ENCODE measurements at regions not wholly inside any gene's neighbourhood (a gene's known extent, or its start where the extent isn't known, plus 50 kb on each side); places are given as distances from the start of the nearest gene placed in this dataset.

DNA sequence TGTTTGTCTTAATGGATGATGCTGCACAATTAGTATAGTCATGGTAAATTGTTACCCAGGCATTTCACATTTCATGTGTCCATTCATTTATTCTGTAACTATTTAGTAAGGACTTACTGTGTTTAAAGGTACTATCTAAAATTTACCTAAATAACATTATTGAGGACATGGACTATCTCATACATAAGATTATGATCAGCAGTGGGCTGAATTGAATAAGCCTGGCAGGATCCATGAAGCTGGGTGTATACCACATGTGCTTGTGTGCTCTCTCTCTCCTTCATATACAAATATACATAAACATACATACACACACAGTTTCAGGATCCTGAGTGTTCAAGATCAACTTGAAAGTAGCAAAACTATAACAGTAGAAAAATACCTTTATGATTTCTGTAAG is 595.4 kb downstream of the EPM2A start:
- no peak overlapping the region for H2AK5ac ChIP-seq (ENCODE audit: low read length)
- H3K4me2 ChIP-seq (ENCODE audit: low read length) = no peak overlapping the region
- H3K23ac ChIP-seq (ENCODE audit: low read length) = no peak overlapping the region
- H3K36me3 ChIP-seq (ENCODE audit: control insufficient read depth, insufficient read depth, low read length) = no peaks in the 10 kb centered on the region
- H3K4me1 ChIP-seq (ENCODE audit: control insufficient read depth, low read depth, low read length) = no peaks in the 10 kb centered on the region
- H3K9ac ChIP-seq (ENCODE audit: low read length) = no peak overlapping the region
- H4K8ac ChIP-seq (ENCODE audit: low read depth, low read length) = no peak overlapping the region
- no peak overlapping the region for H2BK5ac ChIP-seq (ENCODE audit: low read length)
- DNase-seq = no peak
- no peak overlapping the region for H3K56ac ChIP-seq (ENCODE audit: low read length)
- no peak overlapping the region for H2BK120ac ChIP-seq (ENCODE audit: low read depth, low read length)
- H3K18ac ChIP-seq (ENCODE audit: low read length) = no peak overlapping the region
- H3K79me2 ChIP-seq (ENCODE audit: control insufficient read depth, insufficient read depth, low read length) = no peaks in the 10 kb centered on the region
- H3K4me3 ChIP-seq (ENCODE audit: low read length) = no peak overlapping the region
- H3K4ac ChIP-seq (ENCODE audit: low read depth, low read length) = no peak overlapping the region
- no peaks in the 10 kb centered on the region for H3K79me1 ChIP-seq (ENCODE audit: low read length)
- no peak overlapping the region for H4K5ac ChIP-seq (ENCODE audit: low read length)
- no peaks in the 10 kb centered on the region for H3K27me3 ChIP-seq (ENCODE audit: insufficient read depth, low read length, poor library complexity)
- H3K27ac ChIP-seq (ENCODE audit: low read depth, low read length) = no peak overlapping the region
- no peak overlapping the region for H2BK15ac ChIP-seq (replicated peaks; ENCODE audit: low read depth)

DNA sequence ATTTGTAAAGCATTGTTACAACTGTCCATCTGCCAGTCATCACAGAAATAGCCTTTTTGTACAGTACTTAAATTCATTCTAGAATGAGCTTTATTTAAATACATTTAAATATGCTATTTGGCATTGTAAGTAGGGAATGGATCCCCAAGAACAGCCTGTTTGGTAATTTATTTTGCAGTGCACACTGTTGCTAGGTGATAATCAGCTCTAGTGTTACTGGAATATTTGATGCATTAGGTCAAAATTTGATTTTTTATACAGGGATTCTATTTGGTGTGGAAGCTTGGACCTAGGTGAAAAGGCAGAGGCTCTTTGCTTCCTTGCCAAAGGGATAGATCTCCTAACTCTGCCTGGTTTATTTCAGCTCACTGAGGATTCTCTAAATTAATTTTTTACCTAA is 593.7 kb downstream of the EPM2A start:
- Histone ChIP-seq H2AK5ac (ENCODE audit: low read length) (no peak overlapping the region), H4K5ac (ENCODE audit: low read length) (no peak overlapping the region), H3K4me1 (ENCODE audit: control insufficient read depth, low read depth, low read length) (no peaks in the 10 kb centered on the region), H3K4me3 (ENCODE audit: low read length) (no peak overlapping the region), H3K36me3 (ENCODE audit: control insufficient read depth, insufficient read depth, low read length) (no peaks in the 10 kb centered on the region), H3K23ac (ENCODE audit: low read length) (no peak overlapping the region), H2BK15ac (replicated peaks; ENCODE audit: low read depth) (no peak overlapping the region), H3K27ac (ENCODE audit: low read depth, low read length) (no peak overlapping the region), H2BK120ac (ENCODE audit: low read depth, low read length) (no peak overlapping the region), H3K27me3 (ENCODE audit: insufficient read depth, low read length, poor library complexity) (no peaks in the 10 kb centered on the region), H3K4ac (ENCODE audit: low read depth, low read length) (no peak overlapping the region), H3K18ac (ENCODE audit: low read length) (no peak overlapping the region), H3K79me1 (ENCODE audit: low read length) (no peaks in the 10 kb centered on the region), H3K56ac (ENCODE audit: low read length) (no peak overlapping the region), H2BK5ac (ENCODE audit: low read length) (no peak overlapping the region), H3K79me2 (ENCODE audit: control insufficient read depth, insufficient read depth, low read length) (no peaks in the 10 kb centered on the region), H3K9ac (ENCODE audit: low read length) (no peak overlapping the region), H4K8ac (ENCODE audit: low read depth, low read length) (no peak overlapping the region), H3K4me2 (ENCODE audit: low read length) (no peak overlapping the region)
- DNase-seq = no peak

DNA sequence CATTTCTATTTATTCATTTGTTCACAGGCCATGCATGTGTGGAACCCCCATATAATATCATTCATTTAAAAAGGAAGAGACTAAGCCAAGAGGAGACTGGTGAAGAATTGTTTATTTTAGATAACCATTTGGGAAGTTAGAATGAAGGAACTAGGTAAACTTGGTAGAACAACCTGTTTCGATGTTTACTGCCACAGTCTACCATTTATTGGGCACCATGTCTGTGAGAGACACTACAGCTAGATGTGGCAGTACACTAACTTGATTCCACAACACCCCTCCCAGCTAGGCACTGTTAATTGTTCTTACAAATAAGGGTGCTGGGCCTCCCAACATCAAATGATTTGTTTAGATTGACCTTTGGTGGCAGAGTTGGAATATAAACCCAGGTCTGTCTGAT is 592.4 kb downstream of the EPM2A start:
- H3K4ac ChIP-seq (ENCODE audit: low read depth, low read length) = no peak overlapping the region
- H3K23ac ChIP-seq (ENCODE audit: low read length) = no peak overlapping the region
- no peaks in the 10 kb centered on the region for H3K79me1 ChIP-seq (ENCODE audit: low read length)
- H3K56ac ChIP-seq (ENCODE audit: low read length) = no peak overlapping the region
- no peak overlapping the region for H2BK15ac ChIP-seq (replicated peaks; ENCODE audit: low read depth)
- H3K27me3 ChIP-seq (ENCODE audit: insufficient read depth, low read length, poor library complexity) = no peaks in the 10 kb centered on the region
- H3K18ac ChIP-seq (ENCODE audit: low read length) = no peak overlapping the region
- no peak overlapping the region for H4K5ac ChIP-seq (ENCODE audit: low read length)
- no peak overlapping the region for H2BK5ac ChIP-seq (ENCODE audit: low read length)
- H3K36me3 ChIP-seq (ENCODE audit: control insufficient read depth, insufficient read depth, low read length) = no peaks in the 10 kb centered on the region
- no peak overlapping the region for H3K4me2 ChIP-seq (ENCODE audit: low read length)
- no peak for DNase-seq
- no peaks in the 10 kb centered on the region for H3K4me1 ChIP-seq (ENCODE audit: control insufficient read depth, low read depth, low read length)
- WGBS (ENCODE audit: extremely low coverage, insufficient coverage, low lambda C conversion rate) = no CpG with 5 or more reads among the region's 1 CpG
- H3K79me2 ChIP-seq (ENCODE audit: control insufficient read depth, insufficient read depth, low read length) = no peaks in the 10 kb centered on the region
- H2AK5ac ChIP-seq (ENCODE audit: low read length) = no peak overlapping the region
- H3K27ac ChIP-seq (ENCODE audit: low read depth, low read length) = no peak overlapping the region
- no peak overlapping the region for H3K4me3 ChIP-seq (ENCODE audit: low read length)
- no peak overlapping the region for H2BK120ac ChIP-seq (ENCODE audit: low read depth, low read length)
- H3K9ac ChIP-seq (ENCODE audit: low read length) = no peak overlapping the region
- no peak overlapping the region for H4K8ac ChIP-seq (ENCODE audit: low read depth, low read length)

DNA sequence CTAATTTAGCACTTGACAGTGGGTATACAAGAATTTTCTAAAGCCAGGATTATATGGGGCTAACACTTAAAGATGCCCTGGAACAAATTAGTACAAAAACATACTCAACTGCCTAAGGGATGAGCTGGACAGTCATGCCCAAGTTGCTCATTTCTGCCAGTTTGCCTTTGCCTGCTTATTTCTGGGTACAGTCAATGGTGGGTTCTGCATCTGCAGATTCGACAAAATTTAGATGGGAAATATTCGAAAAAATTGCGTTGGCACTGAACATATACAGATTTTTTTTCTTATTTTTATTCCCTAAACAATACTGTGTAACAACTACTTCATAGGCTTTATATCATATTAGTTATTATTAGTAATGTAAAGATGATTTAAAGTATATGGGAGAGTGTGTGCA is 591.9 kb downstream of the EPM2A start:
- H3K56ac ChIP-seq (ENCODE audit: low read length) = no peak overlapping the region
- no peak overlapping the region for H3K9ac ChIP-seq (ENCODE audit: low read length)
- H2AK5ac ChIP-seq (ENCODE audit: low read length) = no peak overlapping the region
- no peak overlapping the region for H4K5ac ChIP-seq (ENCODE audit: low read length)
- H3K4me1 ChIP-seq (ENCODE audit: control insufficient read depth, low read depth, low read length) = no peaks in the 10 kb centered on the region
- no peak overlapping the region for H3K4me2 ChIP-seq (ENCODE audit: low read length)
- no peaks in the 10 kb centered on the region for H3K79me2 ChIP-seq (ENCODE audit: control insufficient read depth, insufficient read depth, low read length)
- no peak overlapping the region for H2BK15ac ChIP-seq (replicated peaks; ENCODE audit: low read depth)
- H3K4ac ChIP-seq (ENCODE audit: low read depth, low read length) = no peak overlapping the region
- no peaks in the 10 kb centered on the region for H3K36me3 ChIP-seq (ENCODE audit: control insufficient read depth, insufficient read depth, low read length)
- H3K18ac ChIP-seq (ENCODE audit: low read length) = no peak overlapping the region
- no peak overlapping the region for H3K4me3 ChIP-seq (ENCODE audit: low read length)
- no peaks in the 10 kb centered on the region for H3K79me1 ChIP-seq (ENCODE audit: low read length)
- no peak for DNase-seq
- no peak overlapping the region for H2BK120ac ChIP-seq (ENCODE audit: low read depth, low read length)
- H3K23ac ChIP-seq (ENCODE audit: low read length) = no peak overlapping the region
- no peaks in the 10 kb centered on the region for H3K27me3 ChIP-seq (ENCODE audit: insufficient read depth, low read length, poor library complexity)
- no peak overlapping the region for H4K8ac ChIP-seq (ENCODE audit: low read depth, low read length)
- no CpG with 5 or more reads among the region's 3 CpGs for WGBS (ENCODE audit: extremely low coverage, insufficient coverage, low lambda C conversion rate)
- no peak overlapping the region for H2BK5ac ChIP-seq (ENCODE audit: low read length)
- H3K27ac ChIP-seq (ENCODE audit: low read depth, low read length) = no peak overlapping the region

DNA sequence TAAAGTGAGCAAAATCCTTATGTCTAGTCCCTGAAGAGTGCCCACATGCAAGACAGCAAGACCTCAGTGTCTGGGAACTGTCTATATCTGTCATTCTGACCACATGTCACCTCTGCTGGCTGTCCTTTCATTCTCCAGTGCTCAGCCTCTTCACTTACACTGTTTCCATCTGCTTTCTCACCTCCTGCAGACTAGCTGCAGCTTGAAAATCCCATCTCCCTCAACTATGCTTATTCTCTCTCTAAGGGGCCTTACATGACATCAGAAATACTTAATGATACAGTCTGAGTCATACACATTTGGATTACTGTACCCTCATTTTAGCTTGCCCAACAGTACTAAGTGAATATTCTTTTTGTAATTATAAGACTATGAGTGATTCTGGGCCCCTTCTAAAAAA is 587.8 kb downstream of the EPM2A start:
- H3K23ac ChIP-seq (ENCODE audit: low read length) = no peak overlapping the region
- no peak overlapping the region for H2BK5ac ChIP-seq (ENCODE audit: low read length)
- H3K36me3 ChIP-seq (ENCODE audit: control insufficient read depth, insufficient read depth, low read length) = no peaks in the 10 kb centered on the region
- H2BK120ac ChIP-seq (ENCODE audit: low read depth, low read length) = no peak overlapping the region
- no peak overlapping the region for H3K9ac ChIP-seq (ENCODE audit: low read length)
- H3K27ac ChIP-seq (ENCODE audit: low read depth, low read length) = no peak overlapping the region
- H3K18ac ChIP-seq (ENCODE audit: low read length) = no peak overlapping the region
- no peaks in the 10 kb centered on the region for H3K4me1 ChIP-seq (ENCODE audit: control insufficient read depth, low read depth, low read length)
- no peaks in the 10 kb centered on the region for H3K27me3 ChIP-seq (ENCODE audit: insufficient read depth, low read length, poor library complexity)
- no peak overlapping the region for H2AK5ac ChIP-seq (ENCODE audit: low read length)
- H3K4ac ChIP-seq (ENCODE audit: low read depth, low read length) = no peak overlapping the region
- H3K56ac ChIP-seq (ENCODE audit: low read length) = no peak overlapping the region
- no peaks in the 10 kb centered on the region for H3K79me2 ChIP-seq (ENCODE audit: control insufficient read depth, insufficient read depth, low read length)
- H3K4me2 ChIP-seq (ENCODE audit: low read length) = no peak overlapping the region
- no peak overlapping the region for H4K5ac ChIP-seq (ENCODE audit: low read length)
- no peaks in the 10 kb centered on the region for H3K79me1 ChIP-seq (ENCODE audit: low read length)
- DNase-seq = no peak
- H4K8ac ChIP-seq (ENCODE audit: low read depth, low read length) = no peak overlapping the region
- H3K4me3 ChIP-seq (ENCODE audit: low read length) = no peak overlapping the region
- H2BK15ac ChIP-seq (replicated peaks; ENCODE audit: low read depth) = no peak overlapping the region

DNA sequence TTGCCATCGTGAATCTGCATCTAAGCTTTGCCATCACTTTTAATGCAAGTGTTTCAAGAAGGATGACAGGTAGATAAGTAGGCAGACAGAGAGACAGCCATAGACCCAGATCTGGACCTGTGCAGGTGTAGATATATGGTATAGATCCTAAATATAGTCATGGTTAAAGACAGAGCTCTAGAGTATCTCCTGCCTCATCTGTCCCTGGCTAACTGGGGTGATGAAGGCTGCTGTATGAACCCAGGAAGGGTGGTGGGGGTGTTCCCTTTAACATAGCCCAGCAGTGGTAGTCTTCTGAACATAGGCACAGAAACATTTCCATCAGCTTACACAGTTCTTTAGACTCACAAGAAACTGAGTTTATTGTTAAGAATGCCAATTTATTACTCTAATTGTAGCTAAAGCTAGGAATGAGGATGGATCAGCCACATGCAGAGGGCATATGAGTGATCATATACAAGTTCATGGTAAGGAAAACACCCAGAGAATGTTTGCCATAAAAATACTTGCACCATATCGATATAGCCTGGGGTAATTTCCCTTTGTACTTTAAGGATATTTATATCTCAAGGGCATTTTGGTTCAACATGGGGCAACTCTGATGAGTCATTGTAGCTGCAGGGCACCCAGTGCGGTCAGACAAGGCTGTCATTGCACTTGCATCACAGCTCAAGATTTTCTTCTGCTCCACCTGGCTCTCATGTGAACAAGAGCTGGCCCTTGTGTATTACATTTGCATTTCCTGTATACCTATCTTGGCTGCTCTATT is 587.2 kb downstream of the EPM2A start:
- Histone ChIP-seq H3K4me3 (ENCODE audit: low read length) (no peak overlapping the region), H3K23ac (ENCODE audit: low read length) (no peak overlapping the region), H3K4me2 (ENCODE audit: low read length) (no peak overlapping the region), H3K56ac (ENCODE audit: low read length) (no peak overlapping the region), H3K36me3 (ENCODE audit: control insufficient read depth, insufficient read depth, low read length) (no peaks in the 10 kb centered on the region), H3K9ac (ENCODE audit: low read length) (no peak overlapping the region), H2AK5ac (ENCODE audit: low read length) (no peak overlapping the region), H2BK15ac (replicated peaks; ENCODE audit: low read depth) (no peak overlapping the region), H2BK5ac (ENCODE audit: low read length) (no peak overlapping the region), H3K4me1 (ENCODE audit: control insufficient read depth, low read depth, low read length) (no peaks in the 10 kb centered on the region), H3K27ac (ENCODE audit: low read depth, low read length) (no peak overlapping the region), H3K79me2 (ENCODE audit: control insufficient read depth, insufficient read depth, low read length) (no peaks in the 10 kb centered on the region), H4K5ac (ENCODE audit: low read length) (no peak overlapping the region), H3K79me1 (ENCODE audit: low read length) (no peaks in the 10 kb centered on the region), H4K8ac (ENCODE audit: low read depth, low read length) (no peak overlapping the region), H3K18ac (ENCODE audit: low read length) (no peak overlapping the region), H2BK120ac (ENCODE audit: low read depth, low read length) (no peak overlapping the region), H3K4ac (ENCODE audit: low read depth, low read length) (no peak overlapping the region), H3K27me3 (ENCODE audit: insufficient read depth, low read length, poor library complexity) (no peaks in the 10 kb centered on the region)
- DNase-seq = peak; percentile 46
- WGBS (ENCODE audit: extremely low coverage, insufficient coverage, low lambda C conversion rate) = no CpG with 5 or more reads among the region's 3 CpGs
